Esophagus squamous epithelium (tissue), 4 donors: ENCODE measurements at regions not wholly inside any gene's neighbourhood (a gene's known extent, or its start where the extent isn't known, plus 50 kb on each side); places are given as distances from the start of the nearest gene placed in this dataset.

Source experiments
- POLR2A ChIP-seq, 4 donors: fragments of 450-650 bp; IDR thresholded peaks; one replicate each; pipeline ENCODE4 v1.6.1; 2017; ENCODE audit warnings: antibody characterized with exemption in 4 of 4, mild to moderate bottlenecking in 4 of 4, moderate library complexity in 3 of 4
- TF ChIP-seq, protein P1 (sequence below), 6 experiments: fragments of 450-650 bp in 4 of 6; fragments of 200-600 bp in 2 of 6; sonication (generic) in 2 of 6; IDR thresholded peaks; one replicate each; pipeline ENCODE4 v1.5.1; 2016 to 2019; ENCODE audit warnings: antibody characterized with exemption in 6 of 6, mild to moderate bottlenecking in 4 of 6, moderate library complexity in 4 of 6

GRCh38 chr4:127165971-127166370 lies 466.8 kb upstream of the INTU start:
- TF ChIP-seq, protein P1, sequence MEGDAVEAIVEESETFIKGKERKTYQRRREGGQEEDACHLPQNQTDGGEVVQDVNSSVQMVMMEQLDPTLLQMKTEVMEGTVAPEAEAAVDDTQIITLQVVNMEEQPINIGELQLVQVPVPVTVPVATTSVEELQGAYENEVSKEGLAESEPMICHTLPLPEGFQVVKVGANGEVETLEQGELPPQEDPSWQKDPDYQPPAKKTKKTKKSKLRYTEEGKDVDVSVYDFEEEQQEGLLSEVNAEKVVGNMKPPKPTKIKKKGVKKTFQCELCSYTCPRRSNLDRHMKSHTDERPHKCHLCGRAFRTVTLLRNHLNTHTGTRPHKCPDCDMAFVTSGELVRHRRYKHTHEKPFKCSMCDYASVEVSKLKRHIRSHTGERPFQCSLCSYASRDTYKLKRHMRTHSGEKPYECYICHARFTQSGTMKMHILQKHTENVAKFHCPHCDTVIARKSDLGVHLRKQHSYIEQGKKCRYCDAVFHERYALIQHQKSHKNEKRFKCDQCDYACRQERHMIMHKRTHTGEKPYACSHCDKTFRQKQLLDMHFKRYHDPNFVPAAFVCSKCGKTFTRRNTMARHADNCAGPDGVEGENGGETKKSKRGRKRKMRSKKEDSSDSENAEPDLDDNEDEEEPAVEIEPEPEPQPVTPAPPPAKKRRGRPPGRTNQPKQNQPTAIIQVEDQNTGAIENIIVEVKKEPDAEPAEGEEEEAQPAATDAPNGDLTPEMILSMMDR (IDR thresholded peaks at IDR 0.05): no peak
- TF ChIP-seq POLR2A (IDR thresholded peaks at IDR 0.05): no peak
